Left hindlimb (tissue), 1 donor: ENCODE measurements at regions not wholly inside any gene's neighbourhood (a gene's known extent, or its start where the extent isn't known, plus 50 kb on each side); places are given as distances from the start of the nearest gene placed in this dataset.

ENCODE experiments used
- DNase-seq: peaks from one replicate; pipeline ENCODE4 v3.0.0-alpha.2; 2018

DNA sequence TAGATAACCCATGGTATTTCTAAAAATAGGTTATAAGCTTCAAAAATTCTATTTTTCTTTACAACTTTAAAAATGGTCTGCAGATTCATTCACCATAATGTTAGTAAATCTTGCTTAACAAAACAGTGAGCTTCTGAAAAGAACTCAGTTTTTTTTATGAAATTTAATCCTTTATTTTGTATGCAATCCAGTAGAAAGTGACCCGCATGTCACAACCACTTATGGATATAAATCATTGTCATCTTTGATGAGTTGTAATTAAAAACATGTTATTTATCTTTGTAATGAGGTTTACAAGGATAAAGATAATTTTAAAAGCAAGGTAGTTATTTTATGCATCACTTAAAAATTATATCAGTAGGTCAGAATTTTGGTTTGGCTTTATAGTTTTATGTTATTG is 173.5 kb upstream of the SEMA3A start:
- no peak for DNase-seq

DNA sequence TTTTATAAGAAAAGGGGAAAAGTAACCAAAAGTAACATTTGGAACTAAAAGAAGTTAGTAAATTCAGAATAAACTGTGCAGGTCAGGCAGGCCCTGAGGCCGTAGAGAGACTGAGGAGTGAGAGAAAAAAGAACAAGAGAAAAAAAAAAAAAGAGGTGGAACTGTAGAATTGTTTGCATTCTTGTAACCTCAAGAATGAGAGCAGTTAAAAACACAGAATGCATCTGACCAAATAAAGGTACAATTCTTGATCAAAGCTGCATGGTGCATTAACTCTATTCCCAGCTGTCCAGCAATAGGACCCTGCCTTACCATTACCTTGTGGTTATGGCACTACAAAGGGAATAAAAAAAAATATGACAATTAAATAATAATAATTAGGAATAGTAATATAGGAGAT is 170.1 kb upstream of the SEMA3A start:
- DNase-seq: no peak

DNA sequence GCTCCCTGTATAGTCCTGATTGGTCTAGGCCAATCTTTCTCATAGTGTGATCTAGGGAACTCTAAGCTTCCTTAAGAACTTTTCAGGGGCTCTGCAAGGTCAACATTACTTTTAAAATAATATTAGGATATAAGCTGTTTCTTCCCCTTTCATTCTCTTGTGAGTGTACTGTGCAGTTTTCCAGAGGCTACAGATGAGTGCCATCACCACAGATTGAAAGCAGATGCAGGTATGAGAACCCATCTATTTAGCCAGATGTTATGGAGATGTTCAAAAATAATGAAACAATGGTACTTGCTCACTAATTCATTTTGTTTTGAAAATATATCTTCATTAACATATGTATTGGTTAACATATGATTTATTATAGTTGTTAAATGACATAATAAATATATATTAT is 169.2 kb upstream of the SEMA3A start:
- DNase-seq: no peak

DNA sequence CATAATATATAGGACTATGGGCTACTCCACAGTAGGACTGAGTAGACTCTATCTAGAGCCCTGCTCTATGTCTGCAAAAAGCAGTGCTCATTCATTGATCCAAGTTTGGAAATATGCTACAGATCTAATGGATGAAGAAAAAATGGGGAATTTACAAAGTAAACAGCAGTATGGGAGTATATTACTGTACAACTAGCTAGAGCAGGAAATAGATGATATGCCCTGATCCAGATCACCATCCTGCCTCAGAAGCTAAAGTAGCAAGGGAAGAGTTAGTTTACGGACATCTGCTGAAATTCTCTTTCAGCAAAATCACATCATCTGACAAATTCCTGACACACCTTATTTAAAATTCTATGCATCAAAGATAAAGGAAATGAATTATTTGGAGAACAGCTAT is 168.2 kb upstream of the SEMA3A start:
- no peak for DNase-seq

DNA sequence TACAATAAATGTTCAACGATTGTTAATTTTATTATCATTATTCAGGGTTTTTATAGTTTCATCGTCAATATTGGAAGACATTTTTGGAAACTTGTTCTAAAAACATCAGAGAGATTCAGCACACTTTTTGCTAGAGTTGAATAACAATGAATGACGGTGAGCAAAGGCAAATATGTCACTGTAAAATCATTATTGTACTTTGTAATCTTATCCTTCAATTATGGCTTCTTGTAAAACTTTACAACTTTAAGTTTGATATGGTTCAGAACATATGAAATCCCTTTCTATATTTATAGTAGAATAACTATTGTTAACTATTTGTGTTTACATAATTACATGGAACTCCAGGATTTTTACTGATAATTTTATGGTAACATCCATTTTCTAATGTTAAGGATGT is 167.8 kb upstream of the SEMA3A start:
- no peak for DNase-seq

DNA sequence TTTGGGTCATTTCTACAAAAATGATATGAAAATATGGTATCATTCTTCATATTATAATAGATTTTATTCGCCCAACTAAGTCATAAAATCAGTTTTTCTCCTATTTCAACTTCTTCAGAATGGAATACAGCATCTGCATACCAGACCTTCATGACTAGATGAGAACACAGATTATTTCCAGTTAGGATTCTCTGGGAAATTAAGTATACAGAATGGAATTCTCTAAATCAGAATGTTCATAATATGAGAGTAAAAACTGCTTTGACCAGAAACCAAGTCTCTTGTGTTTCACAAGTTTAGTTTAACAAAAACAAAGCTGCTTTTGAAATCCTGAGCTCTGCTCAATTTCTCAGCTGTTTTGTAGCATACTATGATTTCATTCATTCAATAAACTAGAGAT is 160.3 kb upstream of the SEMA3A start:
- DNase-seq: no peak

DNA sequence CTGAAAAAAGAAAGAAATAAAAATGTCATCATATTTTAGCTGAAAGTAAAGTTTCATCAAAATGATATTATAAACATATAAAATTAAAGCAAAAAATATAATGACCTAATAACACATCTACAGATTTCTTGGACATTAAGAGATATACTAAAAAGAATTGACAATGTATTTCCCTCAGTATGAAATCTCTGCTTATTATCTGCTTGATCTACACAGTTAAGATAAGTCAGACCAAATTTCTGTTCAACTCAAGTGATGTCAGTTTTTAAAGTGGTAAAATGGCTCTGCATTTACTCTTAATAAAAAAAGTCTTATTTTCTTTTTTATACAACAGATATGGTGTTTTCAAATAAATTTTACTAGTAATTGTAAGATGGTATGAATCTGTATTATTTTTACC is 159.4 kb upstream of the SEMA3A start:
- no peak for DNase-seq

DNA sequence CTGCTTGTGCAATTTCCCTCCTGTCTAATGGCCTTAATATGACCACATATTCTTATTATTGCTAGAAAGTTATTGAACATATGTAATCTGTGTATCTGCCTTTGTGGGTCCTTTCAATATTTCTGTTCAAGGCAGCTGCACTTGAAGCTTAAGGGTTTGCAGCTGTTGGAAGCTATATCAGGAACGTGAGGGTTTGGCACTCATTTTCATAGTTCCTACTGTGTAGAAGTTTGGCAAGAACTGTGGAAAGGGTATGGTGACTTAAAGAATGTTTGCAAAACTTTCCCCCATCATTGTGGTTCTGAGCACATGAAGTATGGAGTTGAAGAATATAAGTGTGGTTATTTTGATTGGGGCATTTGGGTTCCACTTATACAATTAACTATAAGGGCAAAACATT is 144.7 kb upstream of the SEMA3A start:
- peak; percentile 40 for DNase-seq

DNA sequence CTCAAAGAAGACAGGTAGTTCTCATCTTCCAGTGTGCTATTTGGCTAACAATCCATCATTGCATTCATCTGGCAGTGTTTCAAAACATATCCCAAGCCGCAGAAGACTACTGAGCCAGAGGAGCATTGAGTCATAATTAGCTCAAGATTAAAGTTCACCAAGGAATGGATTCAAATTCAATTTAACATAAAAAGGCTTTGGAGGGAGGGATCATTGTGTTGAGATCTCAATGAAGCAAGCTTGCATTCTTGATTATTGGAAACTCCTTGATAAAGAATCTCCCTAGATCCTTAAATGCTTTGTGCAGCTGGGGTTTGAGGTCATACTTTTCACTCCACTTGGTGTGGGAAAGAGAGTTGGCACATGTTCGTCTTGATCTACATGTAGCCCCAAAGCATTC is 142.8 kb upstream of the SEMA3A start:
- DNase-seq: no peak

DNA sequence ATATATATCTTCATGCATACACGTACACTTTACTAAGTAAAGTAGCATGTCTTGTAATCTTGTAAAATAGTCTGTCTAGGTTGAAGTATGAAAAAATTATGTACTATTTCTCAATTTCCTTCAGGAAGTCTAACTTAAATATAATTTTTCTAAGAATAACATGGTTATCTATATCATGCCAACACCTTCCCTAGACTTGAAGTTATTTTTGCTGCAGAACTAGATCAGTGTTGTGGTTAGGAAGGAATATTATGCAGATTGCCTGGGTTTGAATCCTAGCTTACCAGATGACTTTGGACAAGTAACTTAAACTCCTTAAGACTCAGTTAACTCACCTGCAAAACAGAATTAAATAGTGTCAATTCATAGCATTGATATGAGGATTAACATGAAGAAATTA is 142.2 kb upstream of the SEMA3A start:
- DNase-seq: no peak

DNA sequence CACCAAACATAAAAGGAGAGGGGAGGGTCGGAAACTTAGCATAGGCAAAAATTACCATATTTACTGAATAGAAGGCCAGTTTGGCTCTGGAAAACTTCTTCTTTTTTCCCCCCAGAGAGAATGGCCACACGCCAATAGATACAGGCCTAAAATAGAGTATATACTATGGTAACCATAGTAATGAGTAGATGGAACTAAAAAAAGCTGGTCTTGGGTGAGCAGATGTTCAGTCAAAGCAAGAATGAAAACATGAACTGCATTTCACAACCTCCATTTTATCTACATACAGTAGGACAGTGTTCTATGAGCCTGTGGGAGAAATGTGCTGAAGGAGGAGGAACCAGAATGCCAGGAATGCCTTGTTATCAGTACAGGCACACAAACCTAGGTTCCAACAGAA is 141.7 kb upstream of the SEMA3A start:
- no peak for DNase-seq

DNA sequence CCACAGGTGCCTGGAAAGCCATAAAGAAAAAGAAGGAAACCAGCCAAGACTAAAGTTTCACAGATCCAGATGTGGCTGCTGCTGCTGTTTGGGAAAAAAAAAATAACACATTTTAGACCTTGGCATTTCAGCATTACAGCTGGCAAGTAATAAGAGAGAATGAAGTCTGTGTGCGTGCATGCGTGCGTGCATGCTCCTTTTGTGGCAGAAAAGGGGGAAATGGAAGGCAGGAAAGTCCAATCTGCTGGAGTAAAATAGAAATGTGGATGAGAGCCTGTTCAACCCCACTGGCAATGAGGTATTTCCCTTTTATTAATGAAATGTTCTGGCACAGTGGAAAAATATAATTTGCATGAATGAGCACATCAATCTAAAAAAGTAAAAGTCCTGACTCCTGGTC is 137.0 kb upstream of the SEMA3A start:
- peak; percentile 34 for DNase-seq

DNA sequence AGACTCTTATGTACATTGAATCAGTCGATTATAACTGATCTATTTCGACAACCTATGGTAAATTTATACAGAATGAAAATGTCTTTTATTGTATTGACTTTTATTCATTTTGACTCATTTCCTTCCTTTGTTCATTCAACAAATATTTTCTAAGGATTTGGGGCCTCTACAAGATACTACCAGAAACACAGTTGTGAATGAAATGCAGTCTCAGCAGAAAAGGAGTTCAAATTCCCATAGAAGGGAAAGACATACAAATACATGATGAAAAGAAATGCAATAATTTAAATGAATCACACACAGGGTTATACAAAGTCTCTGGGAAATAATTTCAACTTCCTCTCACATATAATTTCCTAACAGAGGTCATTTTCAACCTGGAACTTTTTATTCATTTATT is 134.0 kb upstream of the SEMA3A start:
- DNase-seq: no peak

DNA sequence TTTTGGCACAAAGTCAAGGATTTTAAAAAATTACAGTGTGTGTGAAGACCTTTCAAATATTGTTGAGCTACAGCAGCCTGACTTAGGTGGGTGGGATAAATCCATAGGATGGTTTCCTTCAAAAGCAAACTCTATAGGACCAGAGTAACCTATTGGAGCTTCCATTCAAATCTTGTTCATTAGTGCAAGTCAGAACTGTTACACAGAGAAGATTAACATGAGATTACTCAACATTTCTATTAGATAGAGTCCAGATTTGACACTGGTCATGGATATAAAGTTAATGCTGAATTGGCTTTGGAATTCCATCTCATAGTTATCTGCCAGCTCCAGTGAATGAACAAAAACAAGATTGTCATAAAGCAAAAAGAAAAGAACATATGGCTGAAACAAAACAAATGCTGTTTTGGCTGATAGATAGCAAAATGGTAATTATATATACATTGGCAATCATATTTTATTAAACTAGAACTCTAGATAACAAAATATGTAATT is 129.6 kb upstream of the SEMA3A start:
- no peak for DNase-seq

DNA sequence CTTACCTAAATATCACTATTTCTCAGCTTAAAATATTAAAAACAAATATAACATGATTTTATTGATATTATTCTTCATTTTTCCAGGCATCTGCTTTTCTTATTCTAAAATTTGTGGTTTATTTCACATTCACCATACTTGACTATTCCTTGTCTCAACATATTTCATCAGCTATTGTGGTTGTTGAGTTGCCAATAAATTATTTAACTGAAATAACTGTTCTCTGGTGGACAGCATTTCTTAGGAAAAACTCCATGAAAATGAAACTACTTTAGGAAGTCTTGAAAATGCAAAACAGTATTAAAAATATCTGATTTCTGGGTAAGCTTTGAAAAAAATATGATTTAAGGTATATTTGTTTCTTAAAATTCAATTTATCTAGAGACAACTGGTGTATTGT is 122.9 kb upstream of the SEMA3A start:
- DNase-seq: no peak

DNA sequence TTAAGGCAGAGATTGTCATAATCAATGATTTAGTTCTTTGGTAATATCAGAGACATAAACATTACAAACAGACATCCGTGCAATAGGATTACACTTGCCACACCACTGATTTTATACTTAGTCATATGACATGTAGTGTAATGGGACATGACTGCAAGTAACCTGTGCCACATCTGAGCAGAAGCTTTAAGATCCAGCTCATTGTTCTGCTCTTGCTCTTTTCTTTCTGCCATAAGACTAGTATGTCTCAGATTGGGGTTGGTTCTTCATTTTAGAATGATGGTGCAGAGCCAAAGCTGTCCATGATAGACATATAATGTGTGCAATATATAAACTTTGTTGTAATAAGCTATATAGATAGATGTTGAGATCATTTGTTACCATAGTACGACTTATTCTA is 119.7 kb upstream of the SEMA3A start:
- no peak for DNase-seq

DNA sequence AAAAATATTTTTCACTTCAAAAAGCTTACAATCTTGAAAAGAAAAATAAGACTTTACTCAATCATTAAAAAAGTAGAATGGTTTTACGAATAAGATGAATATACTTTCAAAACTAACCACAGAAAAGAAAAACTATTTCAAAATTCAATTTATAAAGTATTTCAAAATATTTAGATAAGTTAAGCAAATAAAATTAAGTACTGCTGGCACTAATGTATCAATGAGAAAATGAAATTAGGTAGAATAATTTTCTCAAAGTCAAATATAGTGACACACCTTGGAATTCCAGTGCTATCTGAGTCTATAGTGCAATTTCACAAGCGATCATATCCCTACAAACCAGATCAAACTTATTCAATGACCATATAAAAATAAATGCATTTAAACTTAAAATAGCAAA is 109.8 kb upstream of the SEMA3A start:
- DNase-seq: no peak

DNA sequence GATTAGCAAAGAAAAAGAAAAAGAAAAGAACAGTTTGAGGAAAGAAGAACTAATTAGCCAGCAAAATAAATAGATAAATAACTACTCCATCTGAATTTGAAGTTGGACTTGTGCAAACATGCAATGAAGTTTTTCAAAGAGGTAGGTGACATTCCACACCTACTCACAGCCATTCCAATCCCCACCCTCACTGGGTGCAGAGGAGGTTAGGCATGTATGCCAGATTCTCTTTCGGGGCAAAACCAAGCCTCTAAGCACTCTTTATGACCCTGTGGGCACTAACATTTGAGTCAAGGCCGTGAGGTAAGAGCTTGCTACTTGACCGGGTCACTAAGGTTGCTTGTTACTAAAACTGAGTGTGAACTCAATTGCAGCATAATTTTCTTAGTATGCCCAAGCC is 108.4 kb upstream of the SEMA3A start:
- DNase-seq: no peak

DNA sequence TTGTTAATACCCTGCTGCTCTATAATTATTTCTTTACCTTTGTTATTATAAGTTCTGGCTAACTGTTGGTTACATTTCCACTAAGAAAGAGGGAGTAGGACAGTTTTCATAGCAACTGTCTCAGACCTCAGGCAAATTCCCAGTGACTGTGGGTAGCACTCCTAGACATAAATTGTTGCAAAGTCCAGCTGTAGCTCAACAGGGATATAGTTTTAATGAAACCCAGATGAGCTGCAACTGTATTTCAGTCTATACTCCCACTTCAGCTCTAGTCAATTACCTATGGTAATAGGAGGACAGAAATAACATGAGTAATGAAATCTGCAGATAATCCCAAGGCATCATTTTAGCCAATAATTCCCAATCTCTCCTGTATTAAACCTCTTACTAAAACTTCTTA is 103.0 kb upstream of the SEMA3A start:
- no peak for DNase-seq

DNA sequence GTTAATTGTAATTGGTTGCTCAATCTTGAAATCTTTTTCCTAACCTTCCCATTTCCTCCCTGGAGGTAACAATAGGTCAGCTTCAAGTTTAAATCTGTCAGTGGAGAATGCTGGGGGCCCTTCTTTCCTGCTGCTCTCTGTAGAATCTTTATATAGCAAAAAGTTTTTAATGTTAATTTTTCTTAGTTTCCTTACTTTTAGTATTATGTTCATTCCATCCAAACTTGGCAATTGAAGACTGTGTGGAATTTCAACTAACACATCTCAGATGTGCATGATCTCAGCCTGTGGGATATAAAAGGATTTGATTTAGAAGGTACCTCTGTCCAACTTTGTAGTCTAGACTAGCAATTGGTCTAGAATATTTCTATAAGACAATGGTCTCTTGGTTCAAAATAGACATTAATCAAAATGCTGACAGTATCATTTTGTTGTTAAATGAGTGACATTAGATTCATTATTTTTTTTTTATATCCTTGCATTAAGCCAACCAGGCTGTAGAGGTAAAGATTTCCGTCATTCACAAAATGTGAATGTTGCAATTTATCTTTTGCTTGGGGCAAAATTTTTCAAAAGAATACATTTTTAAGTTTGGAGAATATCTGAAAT is 100.4 kb upstream of the SEMA3A start:
- DNase-seq: no peak

DNA sequence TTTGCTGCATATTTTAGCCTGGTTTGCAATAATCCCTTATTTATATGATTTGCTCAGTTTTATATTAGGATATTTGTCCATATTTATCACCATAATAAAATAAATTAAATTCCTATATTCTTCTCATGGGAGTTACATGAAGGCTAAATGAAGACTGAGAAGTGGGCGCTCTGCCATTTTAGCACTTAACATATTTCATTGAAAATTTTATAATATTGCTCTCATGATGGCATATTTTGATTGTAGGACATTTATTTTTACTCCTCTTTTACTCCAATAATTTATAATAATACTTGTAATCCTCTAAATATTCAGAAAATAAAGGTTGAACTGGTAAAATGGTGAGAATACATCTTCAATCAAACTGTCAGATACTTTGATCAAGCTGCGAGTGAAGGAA is 99.8 kb upstream of the SEMA3A start:
- no peak for DNase-seq

DNA sequence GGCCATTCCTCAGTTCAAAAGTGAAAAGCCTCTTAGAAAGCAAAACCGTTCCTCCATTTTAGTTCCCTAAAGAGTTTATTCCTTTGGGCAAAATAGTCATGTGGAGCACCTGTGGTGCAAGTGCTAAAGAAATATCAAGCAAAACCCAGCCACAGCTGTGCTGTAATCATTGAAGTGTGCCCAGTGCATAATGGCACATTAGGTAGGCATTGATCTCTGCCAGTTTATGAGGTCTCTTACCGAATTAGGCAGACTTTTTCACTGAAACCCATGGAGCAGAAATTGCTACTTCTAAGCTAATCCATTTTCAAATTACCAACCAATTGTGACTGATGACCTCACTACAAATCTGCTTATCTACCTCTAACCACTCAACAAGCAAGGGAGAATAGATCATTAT is 97.2 kb upstream of the SEMA3A start:
- DNase-seq: no peak

DNA sequence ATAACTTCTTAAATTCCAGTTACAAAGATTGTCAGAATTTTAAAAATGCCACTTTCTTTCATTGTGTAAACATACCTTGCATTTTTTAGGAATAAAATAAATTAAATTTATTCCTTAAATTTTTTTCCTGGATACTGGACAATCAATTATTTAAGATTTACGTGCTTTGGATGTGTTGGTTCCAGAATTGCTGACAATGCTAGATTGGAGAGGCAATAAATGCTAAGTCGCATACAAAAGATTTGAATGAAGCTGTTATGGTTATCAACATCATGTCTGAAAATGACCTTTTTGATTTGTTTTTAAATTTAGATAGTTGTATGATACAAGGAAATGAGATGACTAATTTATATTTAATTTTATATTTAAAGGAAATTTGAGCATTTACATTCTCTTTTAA is 89.2 kb upstream of the SEMA3A start:
- DNase-seq: no peak

DNA sequence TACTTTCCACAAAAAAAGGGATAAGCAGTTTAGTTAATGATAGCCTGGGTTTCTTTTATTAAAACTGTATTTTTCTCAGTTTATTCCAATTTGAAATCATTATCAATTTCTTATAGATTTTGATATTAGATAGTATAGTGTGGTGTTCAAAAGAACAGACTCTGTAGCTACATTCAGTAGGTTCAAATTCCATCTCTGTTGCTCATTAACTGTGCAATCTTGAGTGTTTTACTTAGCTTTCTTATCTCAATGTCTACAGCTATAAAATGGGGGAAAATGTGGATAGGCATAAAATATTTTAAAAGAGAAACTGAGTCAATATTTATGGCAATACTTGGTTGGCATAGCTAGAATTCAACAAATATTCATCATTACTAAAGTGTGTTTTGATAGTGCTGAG is 86.9 kb upstream of the SEMA3A start:
- DNase-seq: no peak

DNA sequence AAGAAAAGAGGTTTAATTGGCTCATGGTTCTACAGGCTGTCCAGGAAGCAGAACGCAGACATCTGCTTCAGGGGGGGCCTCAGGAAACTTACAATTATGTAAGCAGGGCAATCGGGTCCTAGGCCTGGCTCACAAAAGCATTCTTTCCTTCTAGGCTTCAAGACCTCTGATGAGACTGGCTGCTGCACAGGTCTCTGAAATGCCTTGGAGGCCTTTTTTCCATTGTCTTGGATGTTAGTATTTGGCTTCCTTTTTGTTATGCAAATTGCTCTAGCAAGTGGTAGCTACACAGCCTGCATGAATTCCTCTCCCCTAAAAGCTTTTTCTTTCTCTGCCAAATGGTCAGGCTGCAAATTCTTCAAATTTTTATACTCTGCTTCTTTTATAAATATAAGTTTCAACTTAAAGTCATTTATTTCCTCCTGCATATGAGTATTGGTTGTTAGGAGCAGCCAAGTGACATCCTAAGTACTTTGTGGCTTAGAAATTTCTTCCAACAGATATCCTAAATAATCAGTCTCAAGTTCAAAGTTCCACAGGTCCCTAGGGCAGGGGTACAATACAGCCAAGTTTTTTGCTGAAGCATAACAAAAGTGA is 83.1 kb upstream of the SEMA3A start:
- DNase-seq: no peak
